Neural cell (in vitro differentiated cells): ENCODE measurements at regions not wholly inside any gene's neighbourhood (a gene's known extent, or its start where the extent isn't known, plus 50 kb on each side); places are given as distances from the start of the nearest gene placed in this dataset.

ENCODE experiments used
- H2AFZ ChIP-seq: fragments of 200-600, 300-800 bp; sonication (generic), shearing (Covaris generic); 2 replicates; pipeline ENCODE4 v1.6.0; 2014; ENCODE audit warnings: low read depth, mild to moderate bottlenecking, antibody characterized with exemption, low read length, moderate library complexity
- H3F3A ChIP-seq: fragments of 200-600 bp; shearing (Covaris generic); 2 replicates; pipeline ENCODE4 v1.6.1; 2016; ENCODE audit warnings: mild to moderate bottlenecking, moderate library complexity, mixed read lengths, antibody characterized with exemption, low read length; ENCODE audit not compliant: insufficient read depth, poor library complexity, severe bottlenecking
- H3K27ac ChIP-seq: fragments of 200-600, 300-800 bp; sonication (generic), shearing (Covaris generic); 2 replicates; pipeline ENCODE4 v1.5.1; 2014; ENCODE audit warnings: mild to moderate bottlenecking, low read length, moderate library complexity
- H3K27me3 ChIP-seq: fragments of 300-800, 200-600 bp; sonication (generic), shearing (Covaris generic); 2 replicates; pipeline ENCODE4 v1.6.0; 2014; ENCODE audit warnings: mild to moderate bottlenecking, low read depth, low read length, moderate library complexity; ENCODE audit not compliant: insufficient read depth
- H3K36me3 ChIP-seq: fragments of 300-800, 200-600 bp; sonication (generic), shearing (Covaris generic); 2 replicates; pipeline ENCODE4 v1.5.1; 2014; ENCODE audit warnings: mild to moderate bottlenecking, antibody characterized with exemption, low read length, moderate library complexity; ENCODE audit not compliant: insufficient read depth
- H3K4me2 ChIP-seq: fragments of 300-800, 200-600 bp; sonication (generic), shearing (Covaris generic); 2 replicates; pipeline ENCODE4 v1.6.0; 2014; ENCODE audit warnings: mild to moderate bottlenecking, low read length
- H3K4me3 ChIP-seq: fragments of 300-800, 200-600 bp; sonication (generic), shearing (Covaris generic); 2 replicates; pipeline ENCODE4 v1.5.1; 2014; ENCODE audit warnings: mild to moderate bottlenecking, low read length, moderate library complexity
- H3K79me2 ChIP-seq: fragments of 200-600 bp; shearing (Covaris generic); replicated peaks from 2 replicates; pipeline ENCODE4 v1.6.0; 2014; ENCODE audit warnings: mild to moderate bottlenecking, low read length, moderate library complexity; ENCODE audit not compliant: insufficient read depth
- H3K9ac ChIP-seq: fragments of 300-800, 200-600 bp; sonication (generic), shearing (Covaris generic); 2 replicates; pipeline ENCODE4 v1.6.1; 2016; ENCODE audit warnings: mild to moderate bottlenecking, low read length, mixed read lengths
- H3K9me2 ChIP-seq: fragments of 200-600 bp; shearing (Covaris generic); 2 replicates; pipeline ENCODE4 v1.6.1; 2016; ENCODE audit warnings: mild to moderate bottlenecking, low read length, mixed read lengths; ENCODE audit not compliant: insufficient read depth
- H3K9me3 ChIP-seq: fragments of 200-600, 300-800 bp; sonication (generic), shearing (Covaris generic); 2 replicates; pipeline ENCODE4 v1.6.1; 2016; ENCODE audit warnings: mild to moderate bottlenecking, mixed run types, low read length, moderate library complexity, mixed read lengths
- H4K20me1 ChIP-seq: fragments of 200-600 bp; shearing (Covaris generic); 2 replicates; pipeline ENCODE4 v1.6.1; 2016; ENCODE audit warnings: mild to moderate bottlenecking, mixed run types; ENCODE audit not compliant: insufficient read depth
- CTCF ChIP-seq: fragments of 450-650 bp; IDR thresholded peaks from 2 replicates; pipeline ENCODE4 v1.5.1; 2014; ENCODE audit warnings: antibody characterized with exemption, mild to moderate bottlenecking, moderate library complexity; ENCODE audit not compliant: poor library complexity, severe bottlenecking
- EP300 ChIP-seq: fragments of 450-650 bp; conservative IDR thresholded peaks from 2 replicates; pipeline ENCODE4 v1.6.1; 2014; ENCODE audit warnings: antibody characterized with exemption, mild to moderate bottlenecking, moderate library complexity; ENCODE audit not compliant: poor library complexity, severe bottlenecking
- EZH2 ChIP-seq: fragments of 200-600, 300-800 bp; shearing (Covaris generic), sonication (generic); IDR thresholded peaks from 2 replicates; pipeline ENCODE4 v1.6.1; 2014; ENCODE audit warnings: antibody characterized with exemption, low read length, borderline replicate concordance, mild to moderate bottlenecking; ENCODE audit not compliant: insufficient read depth, poor library complexity, severe bottlenecking
- MXI1 ChIP-seq: fragments of 450-650 bp; conservative IDR thresholded peaks from 2 replicates; pipeline ENCODE4 v1.6.1; 2014; ENCODE audit warnings: antibody characterized with exemption, mild to moderate bottlenecking; ENCODE audit not compliant: poor library complexity, severe bottlenecking
- POLR2AphosphoS5 ChIP-seq: IDR thresholded peaks from 2 replicates; pipeline ENCODE4 v1.6.1; 2012
- RAD21 ChIP-seq: fragments of 450-650 bp; conservative IDR thresholded peaks from 2 replicates; pipeline ENCODE4 v1.6.1; 2014; ENCODE audit warnings: antibody characterized with exemption, mild to moderate bottlenecking, moderate library complexity
- REST ChIP-seq: IDR thresholded peaks from 2 replicates; pipeline ENCODE4 v1.6.1; 2012; ENCODE audit warnings: borderline replicate concordance
- SMC3 ChIP-seq: fragments of 450-650 bp; conservative IDR thresholded peaks from 2 replicates; pipeline ENCODE4 v1.6.1; 2014; ENCODE audit warnings: antibody characterized with exemption, mild to moderate bottlenecking, moderate library complexity; ENCODE audit not compliant: poor library complexity
- TAF1 ChIP-seq: IDR thresholded peaks from 2 replicates; pipeline ENCODE4 v1.6.1; 2012; ENCODE audit warnings: low read depth

- H3K9me2 ChIP-seq = no peaks in the 10 kb centered on the region
- no peak overlapping the region for H3K4me3 ChIP-seq
- no peak overlapping the region for H3K27ac ChIP-seq
- H3F3A ChIP-seq = no peaks in the 10 kb centered on the region
- H4K20me1 ChIP-seq = no peaks in the 10 kb centered on the region
- no peak overlapping the region for H2AFZ ChIP-seq
- TF ChIP-seq MXI1 (no peak), TAF1 (no peak), REST (no peak), EZH2 (no peak), CTCF (no peak), POLR2AphosphoS5 (no peak), RAD21 (no peak), EP300 (no peak), SMC3 (no peak)
- no peaks in the 10 kb centered on the region for H3K79me2 ChIP-seq
- H3K36me3 ChIP-seq = no peaks in the 10 kb centered on the region
- H3K9ac ChIP-seq = no peak overlapping the region
- H3K4me2 ChIP-seq = no peak overlapping the region
- no peaks in the 10 kb centered on the region for H3K9me3 ChIP-seq
- no peaks in the 10 kb centered on the region for H3K27me3 ChIP-seq
Observed at GRCh38 chr17:13182854-13183253, 165.0 kb upstream of the ELAC2 start.

- no peaks in the 10 kb centered on the region for H3F3A ChIP-seq
- H3K4me2 ChIP-seq = no peak overlapping the region
- H3K79me2 ChIP-seq = no peaks in the 10 kb centered on the region
- no peak for TF ChIP-seq TAF1
- TF ChIP-seq RAD21 = no peak
- no peak for TF ChIP-seq REST
- no peak for TF ChIP-seq POLR2AphosphoS5
- no peak for TF ChIP-seq MXI1
- no peak for TF ChIP-seq CTCF
- no peak for TF ChIP-seq EP300
- no peak for TF ChIP-seq EZH2
- no peak for TF ChIP-seq SMC3
- no peak overlapping the region for H3K9ac ChIP-seq
- H3K9me2 ChIP-seq = no peaks in the 10 kb centered on the region
- H3K4me3 ChIP-seq = no peak overlapping the region
- H4K20me1 ChIP-seq = no peaks in the 10 kb centered on the region
- H3K27ac ChIP-seq = no peak overlapping the region
- no peaks in the 10 kb centered on the region for H3K36me3 ChIP-seq
- no peaks in the 10 kb centered on the region for H3K9me3 ChIP-seq
- no peaks in the 10 kb centered on the region for H3K27me3 ChIP-seq
- H2AFZ ChIP-seq = no peak overlapping the region
Observed at GRCh38 chr17:13182450-13182849, 164.6 kb upstream of the ELAC2 start.
